Muscle layer of colon (tissue), 2 donors: ENCODE measurements at regions not wholly inside any gene's neighbourhood (a gene's known extent, or its start where the extent isn't known, plus 50 kb on each side); places are given as distances from the start of the nearest gene placed in this dataset.

Source experiments
- H3K27ac ChIP-seq: one replicate; pipeline ENCODE4 v1.7.0; 2013; ENCODE audit warnings: low read depth, mild to moderate bottlenecking, low read length, moderate library complexity
- H3K27me3 ChIP-seq, 2 donors: one replicate each; pipeline ENCODE4 v1.7.0; 2013; ENCODE audit warnings: low read length in 2 of 2, mild to moderate bottlenecking in 2 of 2; ENCODE audit not compliant: insufficient read depth in 2 of 2, control insufficient read depth in 1 of 2
- H3K36me3 ChIP-seq: one replicate; pipeline ENCODE4 v1.7.0; 2013; ENCODE audit warnings: mild to moderate bottlenecking, low read length; ENCODE audit not compliant: insufficient read depth
- H3K4me1 ChIP-seq: one replicate; pipeline ENCODE4 v1.7.0; 2013; ENCODE audit warnings: mild to moderate bottlenecking, low read length; ENCODE audit not compliant: insufficient read depth
- H3K4me3 ChIP-seq, 2 donors: one replicate each; pipeline ENCODE4 v1.7.0; 2013; ENCODE audit warnings: low read length in 2 of 2, low read depth in 1 of 2, mild to moderate bottlenecking in 1 of 2, moderate library complexity in 1 of 2
- H3K9ac ChIP-seq: one replicate; pipeline ENCODE4 v1.7.0; 2013; ENCODE audit warnings: low read length
- H3K9me3 ChIP-seq: one replicate; pipeline ENCODE4 v1.7.0; 2013; ENCODE audit warnings: mild to moderate bottlenecking, low read length
- donor health status: abdominal sarcoma.
- donor health status: Adenocarcinoma of cecum.

- H3K4me3 ChIP-seq: no peak overlapping the region
- H3K36me3 ChIP-seq: no peaks in the 10 kb centered on the region
- no peaks in the 10 kb centered on the region for H3K27me3 ChIP-seq
- no peak overlapping the region for H3K9ac ChIP-seq
- H3K9me3 ChIP-seq: no peaks in the 10 kb centered on the region
- no peak overlapping the region for H3K27ac ChIP-seq
- peaks cover 6% of the 10 kb centered on the region for H3K4me1 ChIP-seq
These were observed 205.0 kb upstream of the DDHD1 start for GRCh38 chr14:53358166-53358565.

GRCh38 chr14:53356361-53357150 lies 203.4 kb upstream of the DDHD1 start:
- H3K9me3 ChIP-seq: no peaks in the 10 kb centered on the region
- no peak overlapping the region for H3K4me3 ChIP-seq
- H3K27me3 ChIP-seq: no peaks in the 10 kb centered on the region
- H3K9ac ChIP-seq: no peak overlapping the region
- H3K36me3 ChIP-seq: no peaks in the 10 kb centered on the region
- H3K4me1 ChIP-seq: peaks cover 6% of the 10 kb centered on the region
- no peak overlapping the region for H3K27ac ChIP-seq

- Histone ChIP-seq H3K9me3 (no peaks in the 10 kb centered on the region), H3K9ac (no peak overlapping the region), H3K27ac (no peak overlapping the region), H3K4me3 (no peak overlapping the region), H3K27me3 (no peaks in the 10 kb centered on the region), H3K36me3 (no peaks in the 10 kb centered on the region), H3K4me1 (peaks cover 6% of the 10 kb centered on the region)
These were observed 202.5 kb upstream of the DDHD1 start for GRCh38 chr14:53355581-53356112.

- Histone ChIP-seq H3K9ac (no peak overlapping the region), H3K9me3 (no peaks in the 10 kb centered on the region), H3K27me3 (no peaks in the 10 kb centered on the region), H3K27ac (no peak overlapping the region), H3K36me3 (no peaks in the 10 kb centered on the region), H3K4me3 (no peak overlapping the region), H3K4me1 (peaks cover 6% of the 10 kb centered on the region)
These were observed 201.2 kb upstream of the DDHD1 start for GRCh38 chr14:53354336-53354735.

GRCh38 chr14:53350866-53351265 lies 197.7 kb upstream of the DDHD1 start:
- H3K27me3 ChIP-seq: no peaks in the 10 kb centered on the region
- H3K27ac ChIP-seq: no peak overlapping the region
- peaks cover 6% of the 10 kb centered on the region for H3K4me1 ChIP-seq
- H3K9ac ChIP-seq: no peak overlapping the region
- no peaks in the 10 kb centered on the region for H3K36me3 ChIP-seq
- no peak overlapping the region for H3K4me3 ChIP-seq
- no peaks in the 10 kb centered on the region for H3K9me3 ChIP-seq

- H3K4me1 ChIP-seq: peaks cover 2% of the 10 kb centered on the region
- no peak overlapping the region for H3K9ac ChIP-seq
- H3K9me3 ChIP-seq: no peaks in the 10 kb centered on the region
- no peaks in the 10 kb centered on the region for H3K27me3 ChIP-seq
- H3K27ac ChIP-seq: no peak overlapping the region
- H3K36me3 ChIP-seq: no peaks in the 10 kb centered on the region
- no peak overlapping the region for H3K4me3 ChIP-seq
These were observed 197.3 kb upstream of the DDHD1 start for GRCh38 chr14:53350429-53350828.

- H3K9ac ChIP-seq: no peak overlapping the region
- H3K36me3 ChIP-seq: no peaks in the 10 kb centered on the region
- no peaks in the 10 kb centered on the region for H3K27me3 ChIP-seq
- no peak overlapping the region for H3K4me3 ChIP-seq
- H3K27ac ChIP-seq: no peak overlapping the region
- H3K9me3 ChIP-seq: no peaks in the 10 kb centered on the region
- no peaks in the 10 kb centered on the region for H3K4me1 ChIP-seq
These were observed 193.9 kb upstream of the DDHD1 start for GRCh38 chr14:53346988-53347387.

GRCh38 chr14:53341324-53341723 lies 188.2 kb upstream of the DDHD1 start:
- no peak overlapping the region for H3K9ac ChIP-seq
- no peaks in the 10 kb centered on the region for H3K4me1 ChIP-seq
- no peaks in the 10 kb centered on the region for H3K9me3 ChIP-seq

GRCh38 chr14:53338192-53338591 lies 185.1 kb upstream of the DDHD1 start:
- no peaks in the 10 kb centered on the region for H3K4me1 ChIP-seq

More at GRCh38 chr14:53341324-53341723, 188.2 kb upstream of the DDHD1 start:
- H3K36me3 ChIP-seq: no peaks in the 10 kb centered on the region
- H3K27me3 ChIP-seq: no peaks in the 10 kb centered on the region
- H3K4me3 ChIP-seq: no peak overlapping the region
- H3K27ac ChIP-seq: no peak overlapping the region

GRCh38 chr14:53336729-53337128 lies 183.6 kb upstream of the DDHD1 start:
- Histone ChIP-seq H3K27me3 (no peaks in the 10 kb centered on the region), H3K27ac (no peak overlapping the region), H3K4me3 (no peak overlapping the region), H3K9ac (no peak overlapping the region), H3K36me3 (no peaks in the 10 kb centered on the region), H3K4me1 (no peaks in the 10 kb centered on the region), H3K9me3 (no peaks in the 10 kb centered on the region)

More at GRCh38 chr14:53338192-53338591, 185.1 kb upstream of the DDHD1 start:
- Histone ChIP-seq H3K27me3 (no peaks in the 10 kb centered on the region), H3K27ac (no peak overlapping the region), H3K36me3 (no peaks in the 10 kb centered on the region), H3K4me3 (no peak overlapping the region), H3K9me3 (no peaks in the 10 kb centered on the region), H3K9ac (no peak overlapping the region)

- H3K4me3 ChIP-seq: no peak overlapping the region
- no peak overlapping the region for H3K27ac ChIP-seq
- H3K4me1 ChIP-seq: no peaks in the 10 kb centered on the region
- no peak overlapping the region for H3K9ac ChIP-seq
- no peaks in the 10 kb centered on the region for H3K9me3 ChIP-seq
- no peaks in the 10 kb centered on the region for H3K36me3 ChIP-seq
- no peaks in the 10 kb centered on the region for H3K27me3 ChIP-seq
These were observed 180.7 kb upstream of the DDHD1 start for GRCh38 chr14:53333809-53334208.

GRCh38 chr14:53331921-53332320 lies 178.8 kb upstream of the DDHD1 start:
- Histone ChIP-seq H3K9me3 (no peaks in the 10 kb centered on the region), H3K4me1 (no peaks in the 10 kb centered on the region), H3K36me3 (no peaks in the 10 kb centered on the region), H3K27ac (no peak overlapping the region), H3K27me3 (no peaks in the 10 kb centered on the region), H3K9ac (no peak overlapping the region), H3K4me3 (no peak overlapping the region)
